SH-SY5Y (cell line): ENCODE measurements at regions not wholly inside any gene's neighbourhood (a gene's known extent, or its start where the extent isn't known, plus 50 kb on each side); places are given as distances from the start of the nearest gene placed in this dataset.

Experiments used
- GATA2 ChIP-seq: IDR thresholded peaks from 2 replicates; pipeline ENCODE4 v1.6.1; 2011; ENCODE audit warnings: mild to moderate bottlenecking, low read depth, low read length
- GATA3 ChIP-seq: IDR thresholded peaks from 2 replicates; pipeline ENCODE4 v1.6.1; 2011; ENCODE audit warnings: low read depth, mild to moderate bottlenecking, low read length, moderate library complexity

GRCh38 chr1:187991944-187992343, 1163.2 kb downstream of the PLA2G4A start:
- TF ChIP-seq GATA2 (no peak), GATA3 (no peak)
